ENCODE measurements at regions not wholly inside any gene's neighbourhood (a gene's known extent, or its start where the extent isn't known, plus 50 kb on each side); places are given as distances from the start of the nearest gene placed in this dataset.

- no peak overlapping the region for H3K4me3 ChIP-seq (ENCODE audit: low read depth, low read length)
- TF ChIP-seq CTCF (IDR thresholded peaks at IDR 0.05; ENCODE audit: insufficient read depth, low read depth, low read length) = no peak
- no peak for DNase-seq (ENCODE audit: low read depth)
These were observed 274.8 kb upstream of the CNTN4 start for GRCh38 chr3:1823867-1824266.

DNA sequence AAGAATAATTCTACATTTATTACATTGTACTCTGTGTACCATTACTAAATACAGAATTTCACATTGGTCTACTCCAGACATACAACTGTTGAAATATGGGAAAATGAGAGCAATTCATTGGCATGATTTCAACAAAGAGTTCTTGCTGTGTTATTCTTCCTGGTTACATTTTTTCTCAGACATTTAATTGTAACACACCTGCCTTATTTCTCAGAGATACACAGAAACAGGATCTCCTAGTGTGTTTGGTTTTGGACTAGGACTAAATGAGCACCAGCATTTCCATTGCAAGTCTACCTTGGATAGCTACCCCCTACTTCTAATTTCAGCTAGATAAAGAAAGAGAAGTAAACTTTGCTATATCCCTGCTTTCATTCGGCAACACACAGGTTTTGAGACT lies 274.3 kb upstream of the CNTN4 start:
- H3K4me3 ChIP-seq (ENCODE audit: low read depth, low read length) = no peak overlapping the region
- TF ChIP-seq CTCF (IDR thresholded peaks at IDR 0.05; ENCODE audit: insufficient read depth, low read depth, low read length) = no peak
- DNase-seq (ENCODE audit: low read depth) = no peak

DNA sequence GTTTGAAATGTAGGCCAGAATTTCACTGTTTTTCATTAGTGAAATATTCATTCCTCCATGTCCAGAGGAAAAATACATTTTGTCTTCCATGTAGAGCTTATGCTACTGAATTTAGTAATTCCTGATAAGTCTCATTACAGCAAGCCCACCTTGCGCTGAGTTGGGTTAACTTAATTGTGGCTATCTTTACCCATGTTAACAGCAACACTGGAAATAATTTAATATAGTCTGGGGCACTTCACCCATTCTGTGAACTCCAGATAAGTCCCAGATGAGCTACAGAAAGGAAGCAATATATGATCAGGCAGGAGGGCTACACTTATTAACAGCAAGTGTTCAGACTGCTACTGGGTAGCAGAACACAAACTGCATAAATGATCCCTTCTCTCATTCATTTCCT lies 270.1 kb upstream of the CNTN4 start:
- DNase-seq (ENCODE audit: low read depth) = no peak
- H3K4me3 ChIP-seq (ENCODE audit: low read depth, low read length) = no peak overlapping the region
- no peak for TF ChIP-seq CTCF (IDR thresholded peaks at IDR 0.05; ENCODE audit: insufficient read depth, low read depth, low read length)

- no peak for DNase-seq (ENCODE audit: low read depth)
- no peak for TF ChIP-seq CTCF (IDR thresholded peaks at IDR 0.05; ENCODE audit: insufficient read depth, low read depth, low read length)
- H3K4me3 ChIP-seq (ENCODE audit: low read depth, low read length) = no peak overlapping the region
These were observed 267.8 kb upstream of the CNTN4 start for GRCh38 chr3:1830851-1831250.

DNA sequence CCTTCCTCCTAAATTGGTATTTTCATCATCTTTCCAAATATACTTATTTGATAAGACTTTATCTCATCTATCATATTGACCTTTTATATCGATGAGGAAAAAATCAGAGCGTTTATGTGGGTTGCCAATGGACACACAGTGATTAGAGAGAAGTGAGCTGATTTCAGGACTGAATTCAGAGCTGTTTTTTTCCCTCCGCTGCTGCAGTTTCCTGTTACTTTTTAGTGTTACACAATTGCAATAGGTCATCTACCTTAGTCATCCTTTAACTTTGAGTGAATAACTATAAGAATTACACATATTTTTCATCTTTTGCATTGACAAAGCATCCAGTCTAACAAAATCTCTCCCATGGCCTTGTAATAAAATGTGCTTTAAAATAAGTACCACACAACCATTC lies 266.3 kb upstream of the CNTN4 start:
- no peak for TF ChIP-seq CTCF (IDR thresholded peaks at IDR 0.05; ENCODE audit: insufficient read depth, low read depth, low read length)
- no peak for DNase-seq (ENCODE audit: low read depth)
- H3K4me3 ChIP-seq (ENCODE audit: low read depth, low read length) = no peak overlapping the region

DNA sequence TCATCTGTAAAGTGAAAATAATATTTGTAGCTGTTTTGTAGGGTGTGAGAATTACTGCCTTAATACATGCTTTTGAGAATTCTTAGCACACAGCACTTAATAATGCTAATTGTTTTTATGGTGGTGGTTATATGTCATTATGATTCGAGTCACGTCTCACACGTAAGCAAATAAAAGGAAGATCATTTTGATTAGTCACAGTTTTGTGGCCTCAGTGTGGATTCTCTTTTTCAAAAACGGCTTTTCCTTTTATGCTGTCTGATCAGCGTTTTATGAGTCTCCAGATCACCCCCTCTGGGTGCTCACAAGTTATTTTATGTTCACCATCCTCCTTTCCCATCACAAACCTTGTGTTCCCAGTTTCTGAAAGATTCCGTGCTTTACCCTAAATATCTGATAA lies 255.6 kb upstream of the CNTN4 start:
- H3K4me3 ChIP-seq (ENCODE audit: low read depth, low read length) = no peak overlapping the region
- no peak for TF ChIP-seq CTCF (IDR thresholded peaks at IDR 0.05; ENCODE audit: insufficient read depth, low read depth, low read length)
- DNase-seq (ENCODE audit: low read depth) = no peak

DNA sequence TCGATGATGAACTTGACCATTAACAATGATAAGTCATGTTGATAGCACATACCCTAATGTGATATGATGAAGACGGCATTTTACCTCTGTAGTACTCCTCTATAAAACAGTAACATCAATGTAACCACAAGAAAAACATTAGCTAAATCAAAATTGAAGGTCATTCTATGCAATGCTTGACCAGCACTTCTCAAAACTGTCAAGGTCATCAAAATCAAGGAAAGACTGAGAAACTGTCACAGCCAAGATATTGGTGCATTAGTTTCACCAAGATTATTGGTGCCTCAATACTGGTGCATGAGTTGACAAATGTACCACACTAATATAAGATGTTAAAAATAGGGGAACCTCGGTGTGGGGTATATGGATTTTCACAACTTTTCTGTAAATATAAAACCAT lies 251.1 kb upstream of the CNTN4 start:
- no peak for TF ChIP-seq CTCF (IDR thresholded peaks at IDR 0.05; ENCODE audit: insufficient read depth, low read depth, low read length)
- H3K4me3 ChIP-seq (ENCODE audit: low read depth, low read length) = no peak overlapping the region
- DNase-seq (ENCODE audit: low read depth) = no peak
